IMR-90 (cell line): ENCODE measurements at regions not wholly inside any gene's neighbourhood (a gene's known extent, or its start where the extent isn't known, plus 50 kb on each side); places are given as distances from the start of the nearest gene placed in this dataset.

Experiments
- ATAC-seq: fragments of 200-7000 bp; cut with Tn5 transposase; 2 replicates; pipeline ENCODE4 v1.9.1; 2020; ENCODE audit warnings: low read depth, mild to moderate bottlenecking, moderate library complexity
- BruUV-seq: library from RNA; stranded (reverse); fragments of 400-500 nt; replicated peaks from 2 replicates; lab custom pipeline; 2021; lab: Mats Ljungman, UMichigan
- CTCF ChIA-PET: fragments of 300-600 bp; formaldehyde crosslinking; extraction: SDS; loops from one replicate; lab custom pipeline; 2021; ENCODE audit warnings: antibody characterized with exemption; lab: Yijun Ruan, JAX
- POLR2A ChIA-PET: fragments of 300-600 bp; sonication (Branson Sonifier 250); formaldehyde crosslinking; loops from one replicate; lab custom pipeline; 2022; ENCODE audit warnings: antibody characterized with exemption; ENCODE audit not compliant: unreplicated experiment; lab: Charles Lee
- DNase-seq: peaks from one replicate; pipeline ENCODE4 v3.0.0; 2013
- H2AFZ ChIP-seq: replicated peaks from 2 replicates; pipeline ENCODE3; 2013; ENCODE audit warnings: low read length, mild to moderate bottlenecking; ENCODE audit not compliant: poor library complexity
- H2AK5ac ChIP-seq: 2 replicates; pipeline ENCODE4 v1.6.1; 2013; ENCODE audit warnings: low read depth, low read length, inconsistent platforms
- H2AK9ac ChIP-seq: replicated peaks from 2 replicates; pipeline ENCODE3; 2013; ENCODE audit warnings: mild to moderate bottlenecking, low read depth, low read length, moderate library complexity; ENCODE audit not compliant: poor library complexity
- H2BK120ac ChIP-seq: 2 replicates; pipeline ENCODE4 v1.6.1; 2013; ENCODE audit warnings: low read depth, low read length, inconsistent platforms
- H2BK15ac ChIP-seq: 3 replicates; pipeline ENCODE4 v1.6.1; 2013; ENCODE audit warnings: low read depth, low read length, inconsistent platforms
- H2BK20ac ChIP-seq: 2 replicates; pipeline ENCODE4 v1.6.1; 2013; ENCODE audit warnings: low read depth, mild to moderate bottlenecking, inconsistent platforms, low read length, moderate library complexity
- H2BK5ac ChIP-seq: 2 replicates; pipeline ENCODE4 v1.6.1; 2013; ENCODE audit warnings: mild to moderate bottlenecking, low read depth, low read length, inconsistent platforms; ENCODE audit not compliant: poor library complexity, severe bottlenecking
- H3K14ac ChIP-seq: replicated peaks from 2 replicates; pipeline ENCODE4 v1.6.1; 2013; ENCODE audit warnings: low read depth, low read length, inconsistent platforms
- H3K18ac ChIP-seq: 2 replicates; pipeline ENCODE4 v1.6.1; 2013; ENCODE audit warnings: low read depth, low read length, control low read depth
- H3K23ac ChIP-seq: 2 replicates; pipeline ENCODE4 v1.6.1; 2013; ENCODE audit warnings: low read depth, low read length, inconsistent platforms
- H3K27ac ChIP-seq: 2 replicates; pipeline ENCODE4 v1.5.1; 2013; ENCODE audit warnings: mild to moderate bottlenecking, control low read depth, low read length; ENCODE audit not compliant: insufficient read depth
- H3K27me3 ChIP-seq: 2 replicates; pipeline ENCODE4 v1.6.1; 2013; ENCODE audit warnings: low read length; ENCODE audit not compliant: control insufficient read depth, insufficient read depth
- H3K36me3 ChIP-seq: 2 replicates; pipeline ENCODE4 v1.6.1; 2013; ENCODE audit warnings: low read length, mixed read lengths; ENCODE audit not compliant: control insufficient read depth, insufficient read depth
- H3K4ac ChIP-seq: 2 replicates; pipeline ENCODE4 v1.6.1; 2013; ENCODE audit warnings: low read depth, low read length, inconsistent platforms
- H3K4me1 ChIP-seq: 2 replicates; pipeline ENCODE4 v1.6.1; 2013; ENCODE audit warnings: low read length, mixed read lengths; ENCODE audit not compliant: control insufficient read depth, insufficient read depth
- H3K4me2 ChIP-seq: 2 replicates; pipeline ENCODE4 v1.6.1; 2013; ENCODE audit warnings: low read depth, mild to moderate bottlenecking, control low read depth, low read length, moderate library complexity
- H3K4me3 ChIP-seq: 2 replicates; pipeline ENCODE4 v1.5.1; 2013; ENCODE audit warnings: low read depth, mild to moderate bottlenecking, control low read depth, low read length, moderate library complexity; ENCODE audit not compliant: insufficient read depth
- H3K56ac ChIP-seq: 2 replicates; pipeline ENCODE4 v1.6.1; 2013; ENCODE audit warnings: low read length, inconsistent platforms; ENCODE audit not compliant: insufficient read depth; ENCODE audit errors: extremely low read depth
- H3K79me1 ChIP-seq, 2 experiments: 2 replicates each; pipeline ENCODE4 v1.6.1; 2013; ENCODE audit warnings: low read length in 2 of 2, inconsistent platforms in 1 of 2, low read depth in 1 of 2
- H3K9ac ChIP-seq: 2 replicates; pipeline ENCODE4 v1.6.1; 2013; ENCODE audit warnings: low read depth, low read length, control low read depth
- H3K9me1 ChIP-seq: 2 replicates; pipeline ENCODE4 v1.6.1; 2013; ENCODE audit warnings: low read length, inconsistent platforms; ENCODE audit not compliant: insufficient read depth
- H3K9me3 ChIP-seq: 2 replicates; pipeline ENCODE4 v1.6.1; 2013; ENCODE audit warnings: low read length; ENCODE audit not compliant: control insufficient read depth, insufficient read depth
- H4K20me1 ChIP-seq: 2 replicates; pipeline ENCODE4 v1.6.1; 2013; ENCODE audit warnings: low read length, inconsistent platforms; ENCODE audit not compliant: insufficient read depth
- H4K5ac ChIP-seq: 2 replicates; pipeline ENCODE4 v1.6.1; 2013; ENCODE audit warnings: mild to moderate bottlenecking, low read depth, low read length, control low read depth
- H4K8ac ChIP-seq, 2 experiments: 2 replicates each; pipeline ENCODE4 v1.6.1; 2013; ENCODE audit warnings: low read depth in 2 of 2, low read length in 2 of 2, control low read depth in 1 of 2, inconsistent platforms in 1 of 2
- H4K91ac ChIP-seq: 2 replicates; pipeline ENCODE4 v1.6.1; 2013; ENCODE audit warnings: low read depth, low read length, inconsistent platforms; ENCODE audit not compliant: insufficient read depth
- BHLHE40 ChIP-seq: fragments of 150-350 bp; IDR thresholded peaks from 2 replicates; pipeline ENCODE4 v1.6.1; 2016; ENCODE audit warnings: mild to moderate bottlenecking, low read depth, low read length
- CEBPB ChIP-seq: IDR thresholded peaks from 2 replicates; pipeline ENCODE4 v1.6.1; 2012; ENCODE audit warnings: low read depth, low read length, improper control_type of control experiment
- FOS ChIP-seq: fragments of 150-350 bp; IDR thresholded peaks from 2 replicates; pipeline ENCODE4 v1.6.1; 2016; ENCODE audit warnings: low read depth, low read length
- MAFK ChIP-seq: IDR thresholded peaks from 2 replicates; pipeline ENCODE4 v1.6.1; 2012; ENCODE audit warnings: low read depth, low read length, improper control_type of control experiment
- MAZ ChIP-seq: IDR thresholded peaks from 2 replicates; pipeline ENCODE4 v1.6.1; 2012; ENCODE audit warnings: low read depth, mild to moderate bottlenecking, low read length, improper control_type of control experiment, moderate library complexity, borderline replicate concordance
- MXI1 ChIP-seq: IDR thresholded peaks from 2 replicates; pipeline ENCODE4 v1.6.1; 2012; ENCODE audit warnings: low read depth, mild to moderate bottlenecking, low read length, moderate library complexity, borderline replicate concordance
- NFE2L2 ChIP-seq: fragments of 150-350 bp; IDR thresholded peaks from 2 replicates; pipeline ENCODE4 v1.6.1; 2016; ENCODE audit warnings: low read depth, mild to moderate bottlenecking, low read length
- POLR2A ChIP-seq: IDR thresholded peaks from 2 replicates; pipeline ENCODE4 v1.6.1; 2012; ENCODE audit warnings: mild to moderate bottlenecking, low read depth, low read length
- RAD21 ChIP-seq: IDR thresholded peaks from 2 replicates; pipeline ENCODE4 v1.6.1; 2012; ENCODE audit warnings: low read length, improper control_type of control experiment
- RCOR1 ChIP-seq: IDR thresholded peaks from 2 replicates; pipeline ENCODE4 v1.6.1; 2012; ENCODE audit warnings: mild to moderate bottlenecking, low read length, improper control_type of control experiment; ENCODE audit not compliant: insufficient replicate concordance
- RFX5 ChIP-seq: IDR thresholded peaks from 2 replicates; pipeline ENCODE4 v1.8.0; 2012; ENCODE audit warnings: low read depth, mild to moderate bottlenecking, low read length, moderate library complexity
- SMC3 ChIP-seq: fragments of 150-350 bp; IDR thresholded peaks from 2 replicates; pipeline ENCODE4 v1.6.1; 2016; ENCODE audit warnings: low read depth, mild to moderate bottlenecking, antibody characterized with exemption, low read length, moderate library complexity
- USF2 ChIP-seq: fragments of 150-350 bp; IDR thresholded peaks from 2 replicates; pipeline ENCODE4 v1.6.1; 2017; ENCODE audit warnings: mild to moderate bottlenecking, antibody characterized with exemption, low read length, low read depth
- WGBS, 2 experiments: methylation state at CpG; one replicate each; pipeline versions ENCODE4 v1.1.5 to v1.1.7; 2013; ENCODE audit warnings: missing lambda C conversion rate in 2 of 2; ENCODE audit not compliant: insufficient read length in 1 of 2; ENCODE audit errors: extremely low coverage in 2 of 2; 5-methylcytosine and 5-hydroxymethylcytosine counted together
- dilution Hi-C: fragments of 300-500 bp; cut with HindIII; formaldehyde crosslinking; loops from one replicate; pipeline ENCODE4 v1.14.3; 2018; ENCODE audit warnings: low sequenced_read_pairs; ENCODE audit not compliant: unreplicated experiment
- in situ Hi-C: fragments of 300-500 bp; cut with MboI; formaldehyde crosslinking; loops from 3 replicates; pipeline ENCODE4 v1.14.3; 2019; ENCODE audit warnings: low sequenced_read_pairs, inconsistent platforms, mixed read lengths
- intact Hi-C: fragments of 100-400 bp; cut with micrococcal nuclease; formaldehyde crosslinking; loops from 2 replicates; pipeline ENCODE4 v1.10.0; 2022

GRCh38 chrX:148223361-148223760, 242.2 kb downstream of the FMR1NB start:
- ChIA-PET CTCF (no interaction called here), POLR2A (no interaction called here)
- Histone ChIP-seq H3K9me1 (no peaks in the 10 kb centered on the region), H3K56ac (no peak overlapping the region), H3K79me1 (no peaks in the 10 kb centered on the region), H3K27me3 (no peaks in the 10 kb centered on the region), H3K18ac (no peak overlapping the region), H3K9me3 (peaks cover 8% of the 10 kb centered on the region; the same call in 1 of the 2 replicates), H3K36me3 (no peaks in the 10 kb centered on the region), H3K23ac (no peak overlapping the region), H2BK20ac (no peak overlapping the region), H3K9ac (no peak overlapping the region), H3K4ac (no peak overlapping the region), H4K8ac (no peak overlapping the region), H2BK15ac (no peak overlapping the region), H2AFZ (no peak overlapping the region), H4K20me1 (no peaks in the 10 kb centered on the region), H2BK120ac (no peak overlapping the region), H4K5ac (no peak overlapping the region), H3K27ac (no peak overlapping the region), H2BK5ac (no peak overlapping the region), H2AK9ac (no peak overlapping the region), H3K4me1 (no peaks in the 10 kb centered on the region), H3K14ac (no peak overlapping the region), H4K91ac (no peak overlapping the region), H3K4me2 (no peak overlapping the region), H3K4me3 (no peak overlapping the region), H2AK5ac (no peak overlapping the region)
- ATAC-seq (no peak), DNase-seq (no peak)
- BruUV-seq: no TSS peak
- TF ChIP-seq CEBPB (no peak), FOS (no peak), RFX5 (no peak), RCOR1 (no peak), SMC3 (no peak), NFE2L2 (no peak), MXI1 (no peak), BHLHE40 (no peak), POLR2A (no peak), RAD21 (no peak), USF2 (no peak), MAFK (no peak), MAZ (no peak)
- intact Hi-C loops: no loop called here
- dilution Hi-C loops: no loop called here
- in situ Hi-C loops: no loop called here
- no CpG with 5 or more reads among the region's 2 CpGs for WGBS, 2 experiments
